ENCODE measurements at regions not wholly inside any gene's neighbourhood (a gene's known extent, or its start where the extent isn't known, plus 50 kb on each side); places are given as distances from the start of the nearest gene placed in this dataset.

DNA sequence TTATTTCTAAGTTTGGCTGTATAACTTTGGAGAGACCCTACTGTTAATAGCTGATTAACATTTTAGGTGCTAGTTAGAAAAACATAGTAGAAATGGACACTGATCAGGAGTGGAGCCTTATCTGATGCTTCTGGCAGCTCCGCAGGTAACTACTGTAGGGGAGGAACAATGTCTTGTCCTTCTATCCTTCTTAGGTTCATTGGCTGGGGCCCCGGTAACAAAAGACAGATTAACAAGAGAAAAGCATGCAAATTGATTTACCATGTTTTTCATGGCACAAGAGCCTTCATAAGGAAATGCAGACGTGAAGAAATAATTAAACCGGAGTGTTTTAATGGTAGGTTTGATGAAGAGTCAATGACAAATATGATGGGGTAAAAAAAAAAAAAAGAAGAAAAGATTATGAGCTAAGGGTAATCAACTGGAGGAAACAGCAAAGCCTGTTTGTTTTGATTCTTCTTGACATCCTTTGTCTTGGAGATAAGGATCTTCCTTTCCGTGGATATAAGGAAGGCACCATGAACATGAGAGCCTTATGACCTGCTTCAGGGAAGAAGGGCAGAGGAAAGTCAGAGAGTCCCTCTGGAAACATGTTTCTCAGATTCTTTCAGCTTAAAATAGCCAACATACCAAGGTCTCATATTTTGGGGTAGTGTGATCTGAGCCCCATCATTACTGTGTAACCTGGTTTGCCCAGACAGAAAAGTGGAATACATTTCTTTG is 62.4 kb upstream of the GCFC2 start:
- Histone ChIP-seq H3K27me3 (ENCODE audit: control insufficient read depth, insufficient read depth, low read length) (no peaks in the 10 kb centered on the region), H3K4me3 (ENCODE audit: insufficient read depth, low read depth, low read length) (no peak overlapping the region), H3K36me3 (replicated peaks; ENCODE audit: control insufficient read depth, insufficient read depth, low read length) (no peaks in the 10 kb centered on the region)
- DNase-seq: peak; percentile 21

DNA sequence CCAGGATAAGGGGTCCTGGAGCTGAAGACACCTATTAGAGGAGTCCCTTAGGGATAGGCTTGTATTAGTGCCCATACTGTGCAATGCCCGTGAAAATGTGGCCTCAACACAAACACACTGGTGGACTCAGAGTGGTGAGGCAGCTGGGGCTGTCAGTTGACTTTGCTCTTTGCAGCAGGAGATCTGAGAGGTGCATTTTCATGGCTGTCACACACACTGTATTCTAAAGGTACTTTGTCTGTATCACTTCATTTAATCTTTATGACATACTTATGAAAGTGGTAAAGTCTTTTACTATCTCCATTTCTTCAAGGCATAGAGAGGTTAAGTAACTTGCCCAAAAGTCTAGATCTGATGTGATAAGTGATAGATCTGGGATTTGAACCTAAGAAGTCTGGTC is 55.1 kb upstream of the GCFC2 start:
- Histone ChIP-seq H3K36me3 (replicated peaks; ENCODE audit: control insufficient read depth, insufficient read depth, low read length) (no peaks in the 10 kb centered on the region), H3K4me3 (ENCODE audit: insufficient read depth, low read depth, low read length) (no peak overlapping the region), H3K27me3 (ENCODE audit: control insufficient read depth, insufficient read depth, low read length) (no peaks in the 10 kb centered on the region)
- DNase-seq: no peak

DNA sequence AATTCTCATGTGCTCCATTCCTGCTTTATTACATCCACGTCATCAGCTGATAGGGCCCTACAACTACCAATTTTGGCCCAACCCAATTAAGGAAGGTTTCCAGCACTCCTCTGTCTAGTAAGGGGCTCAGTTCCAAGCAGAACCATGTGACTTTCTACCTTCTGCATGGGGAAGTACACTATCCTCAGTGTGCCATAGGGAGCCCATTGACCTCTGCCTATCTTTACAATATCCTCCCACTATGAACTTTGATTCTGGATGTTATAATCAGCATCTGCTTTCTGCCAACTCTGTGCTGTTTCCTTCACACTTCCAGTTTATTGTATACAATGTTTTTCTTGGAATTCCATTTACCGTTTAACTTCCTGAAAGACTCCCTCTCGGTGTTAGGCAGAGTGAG is 53.9 kb upstream of the GCFC2 start:
- DNase-seq: no peak
- no peaks in the 10 kb centered on the region for H3K36me3 ChIP-seq (replicated peaks; ENCODE audit: control insufficient read depth, insufficient read depth, low read length)
- no peaks in the 10 kb centered on the region for H3K27me3 ChIP-seq (ENCODE audit: control insufficient read depth, insufficient read depth, low read length)
- H3K4me3 ChIP-seq (ENCODE audit: insufficient read depth, low read depth, low read length): no peak overlapping the region
